ENCODE measurements at regions not wholly inside any gene's neighbourhood (a gene's known extent, or its start where the extent isn't known, plus 50 kb on each side); places are given as distances from the start of the nearest gene placed in this dataset.
"Not testable (repeated sequence)": the region's sequence is repeated elsewhere in the genome, so short reads cannot be mapped to it uniquely, and the experiment has no call there.

DNA sequence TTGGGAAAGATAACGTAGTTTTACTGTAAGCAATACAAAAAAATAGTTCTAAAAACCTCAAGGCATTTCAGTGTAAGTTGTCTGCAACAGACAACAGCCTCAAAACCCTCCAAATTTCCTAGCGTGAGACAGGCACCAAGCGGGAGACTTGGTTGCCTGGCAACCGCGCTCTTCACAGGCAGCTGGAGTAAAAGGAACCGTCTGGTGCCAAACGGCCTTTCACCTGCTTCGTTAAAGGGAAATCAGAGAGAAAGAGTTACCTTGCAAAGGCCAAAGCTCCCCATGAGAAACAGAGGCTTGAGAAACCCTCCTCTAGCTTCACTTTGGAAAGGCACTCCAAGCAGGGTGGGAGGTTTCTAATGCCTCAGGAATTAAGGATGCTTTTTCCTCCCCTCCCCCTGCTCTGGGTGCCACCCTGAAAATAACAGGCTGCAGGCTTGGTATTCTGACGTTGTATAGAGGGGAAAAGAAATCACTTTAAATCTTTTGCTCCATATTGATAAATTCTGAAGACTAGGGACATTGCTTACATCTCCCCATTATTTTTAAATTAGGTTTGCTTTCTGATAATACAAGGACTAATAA, 129.7 kb upstream of the UFL1 start:
- H3K4me3 ChIP-seq (ENCODE audit: low read depth, low read length), result no peak overlapping the region
- in situ Hi-C loops (cut with HindIII; ENCODE audit: low sequenced_read_pairs), result no loop called here
- TF ChIP-seq, protein P1, sequence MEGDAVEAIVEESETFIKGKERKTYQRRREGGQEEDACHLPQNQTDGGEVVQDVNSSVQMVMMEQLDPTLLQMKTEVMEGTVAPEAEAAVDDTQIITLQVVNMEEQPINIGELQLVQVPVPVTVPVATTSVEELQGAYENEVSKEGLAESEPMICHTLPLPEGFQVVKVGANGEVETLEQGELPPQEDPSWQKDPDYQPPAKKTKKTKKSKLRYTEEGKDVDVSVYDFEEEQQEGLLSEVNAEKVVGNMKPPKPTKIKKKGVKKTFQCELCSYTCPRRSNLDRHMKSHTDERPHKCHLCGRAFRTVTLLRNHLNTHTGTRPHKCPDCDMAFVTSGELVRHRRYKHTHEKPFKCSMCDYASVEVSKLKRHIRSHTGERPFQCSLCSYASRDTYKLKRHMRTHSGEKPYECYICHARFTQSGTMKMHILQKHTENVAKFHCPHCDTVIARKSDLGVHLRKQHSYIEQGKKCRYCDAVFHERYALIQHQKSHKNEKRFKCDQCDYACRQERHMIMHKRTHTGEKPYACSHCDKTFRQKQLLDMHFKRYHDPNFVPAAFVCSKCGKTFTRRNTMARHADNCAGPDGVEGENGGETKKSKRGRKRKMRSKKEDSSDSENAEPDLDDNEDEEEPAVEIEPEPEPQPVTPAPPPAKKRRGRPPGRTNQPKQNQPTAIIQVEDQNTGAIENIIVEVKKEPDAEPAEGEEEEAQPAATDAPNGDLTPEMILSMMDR (IDR thresholded peaks at IDR 0.05; ENCODE audit: low read depth, low read length, missing control alignments), result no peak
- DNase-seq (ENCODE audit: low read depth), result peak; percentile 19

DNA sequence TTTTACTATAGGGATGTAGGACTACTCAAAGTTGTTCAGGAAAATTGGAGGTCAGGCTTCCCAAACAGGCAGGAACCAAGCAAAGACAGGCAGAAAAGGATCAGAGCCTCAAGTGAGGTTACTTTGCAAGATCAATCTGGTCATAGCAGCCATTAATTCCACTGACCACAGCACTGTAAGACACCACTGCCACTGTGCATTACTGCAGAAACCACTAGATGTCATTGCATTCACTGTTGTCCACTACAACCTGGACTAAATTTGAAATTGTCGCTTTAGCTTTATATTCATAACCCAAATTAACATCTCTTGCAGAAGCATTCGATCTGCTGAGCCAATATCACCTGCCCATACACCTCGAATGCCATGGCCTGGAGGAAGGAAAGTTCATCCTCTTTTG, 126.9 kb upstream of the UFL1 start:
- no peak overlapping the region for H3K4me3 ChIP-seq (ENCODE audit: low read depth, low read length)
- DNase-seq (ENCODE audit: low read depth), result no peak
- TF ChIP-seq, protein P1 (IDR thresholded peaks at IDR 0.05; ENCODE audit: low read depth, low read length, missing control alignments), result peak; percentile 39
- in situ Hi-C loops (cut with HindIII; ENCODE audit: low sequenced_read_pairs), result no loop called here

- DNase-seq (ENCODE audit: low read depth), result no peak
- TF ChIP-seq, protein P1 (IDR thresholded peaks at IDR 0.05; ENCODE audit: low read depth, low read length, missing control alignments), result no peak
- in situ Hi-C loops (cut with HindIII; ENCODE audit: low sequenced_read_pairs), result no loop called here
- H3K4me3 ChIP-seq (ENCODE audit: low read depth, low read length), result no peak overlapping the region
These were observed 111.1 kb upstream of the UFL1 start for GRCh38 chr6:96410467-96410866.

DNA sequence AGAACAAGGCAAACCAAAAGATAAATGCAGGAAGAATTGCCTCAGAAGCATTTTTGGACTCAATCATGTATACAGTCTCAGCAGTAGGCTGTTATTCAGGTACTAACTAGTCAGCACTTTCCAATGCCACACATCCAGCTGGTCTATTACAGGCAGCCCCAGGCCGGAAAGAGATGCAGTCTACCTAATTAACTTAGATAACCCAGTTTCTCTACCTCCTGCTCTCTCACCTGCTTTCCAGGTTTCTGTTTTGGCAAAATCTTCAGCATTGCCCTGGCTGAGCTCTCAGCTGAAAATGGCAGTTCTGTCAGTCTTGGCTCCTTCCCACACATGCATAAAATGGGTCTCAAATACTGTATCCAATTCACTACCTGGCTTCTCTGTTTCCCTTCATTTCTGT, 101.3 kb upstream of the UFL1 start:
- in situ Hi-C loops (cut with HindIII; ENCODE audit: low sequenced_read_pairs), result no loop called here
- no peak for DNase-seq (ENCODE audit: low read depth)
- TF ChIP-seq, protein P1 (IDR thresholded peaks at IDR 0.05; ENCODE audit: low read depth, low read length, missing control alignments), result no peak
- H3K4me3 ChIP-seq (ENCODE audit: low read depth, low read length), result no peak overlapping the region

DNA sequence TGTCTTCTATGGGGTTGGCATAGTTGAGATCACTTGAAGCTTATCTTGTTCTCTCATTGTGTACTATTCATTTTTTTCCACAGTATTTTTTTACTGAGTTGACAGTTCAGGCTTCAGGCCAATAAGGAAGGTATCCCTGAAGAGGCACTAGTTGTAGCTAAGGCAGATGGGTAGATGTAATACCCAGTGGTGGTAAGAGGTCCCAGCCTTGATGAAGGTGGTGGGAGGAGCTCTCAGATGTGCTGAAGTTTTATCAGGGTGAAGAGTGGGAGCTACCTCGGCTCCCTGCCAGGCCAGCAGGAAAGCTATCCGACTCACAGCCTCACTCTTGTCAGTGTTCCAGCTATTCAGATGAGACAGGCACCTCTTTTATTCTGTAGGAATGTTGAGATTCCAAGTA, 87.7 kb upstream of the UFL1 start:
- DNase-seq (ENCODE audit: low read depth), result no peak
- H3K4me3 ChIP-seq (ENCODE audit: low read depth, low read length), result no peak overlapping the region
- in situ Hi-C loops (cut with HindIII; ENCODE audit: low sequenced_read_pairs), result no loop called here
- TF ChIP-seq, protein P1 (IDR thresholded peaks at IDR 0.05; ENCODE audit: low read depth, low read length, missing control alignments), result no peak

DNA sequence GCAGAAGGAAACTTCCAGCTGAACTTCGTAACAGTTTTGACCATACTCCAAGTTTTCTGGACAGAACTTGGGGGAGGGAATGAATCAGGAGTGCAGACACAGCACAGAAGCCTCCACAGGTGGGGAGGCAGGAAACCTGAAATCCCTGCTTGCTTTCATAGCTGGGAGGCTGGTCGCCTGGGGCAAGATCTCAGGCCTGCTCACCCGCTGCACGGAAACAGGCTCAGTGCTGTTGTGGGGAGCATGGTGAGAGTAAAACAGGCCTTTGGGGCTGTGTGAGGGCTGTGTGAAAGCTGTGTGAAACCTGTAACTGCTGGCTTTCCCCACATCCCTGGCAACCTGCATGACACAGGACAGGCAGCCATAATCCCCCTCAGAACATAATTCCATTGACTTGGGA, 85.2 kb upstream of the UFL1 start:
- no peak for DNase-seq (ENCODE audit: low read depth)
- no peak overlapping the region for H3K4me3 ChIP-seq (ENCODE audit: low read depth, low read length)
- TF ChIP-seq, protein P1 (IDR thresholded peaks at IDR 0.05; ENCODE audit: low read depth, low read length, missing control alignments), result no peak
- in situ Hi-C loops (cut with HindIII; ENCODE audit: low sequenced_read_pairs), result no loop called here

DNA sequence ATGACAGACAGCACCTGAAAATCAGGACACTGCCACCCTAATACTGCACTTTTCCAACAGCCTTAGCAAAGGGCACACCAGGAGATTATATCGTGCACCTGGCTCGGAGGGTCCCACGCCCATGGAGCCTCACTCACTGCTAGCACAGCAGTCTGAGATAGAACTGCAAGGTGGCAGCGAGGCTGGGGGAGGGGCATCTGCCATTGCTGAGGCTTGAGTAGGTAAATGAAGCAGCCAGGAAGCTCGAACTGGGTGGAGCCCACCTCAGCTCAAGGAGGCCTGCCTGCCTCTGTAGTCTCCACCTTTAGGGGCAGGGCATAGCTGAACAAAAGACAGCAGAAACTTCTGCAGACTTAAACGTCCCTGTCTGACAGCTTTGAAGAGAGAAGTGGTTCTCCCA, 84.4 kb upstream of the UFL1 start:
- DNase-seq (ENCODE audit: low read depth); in situ Hi-C loops (cut with HindIII; ENCODE audit: low sequenced_read_pairs); H3K4me3 ChIP-seq (ENCODE audit: low read depth, low read length): not testable (repeated sequence)
